Activated T-helper 9 cell treated with anti-CD3 and anti-CD28 coated beads, Interleukin-2, amount 50 U/mL, for 16 hours (primary cell): ENCODE measurements at regions not wholly inside any gene's neighbourhood (a gene's known extent, or its start where the extent isn't known, plus 50 kb on each side); places are given as distances from the start of the nearest gene placed in this dataset.

Source experiments
- DNase-seq: peaks from one replicate; pipeline ENCODE4 v3.0.0-alpha.2; 2020; ENCODE audit warnings: low read depth

DNA sequence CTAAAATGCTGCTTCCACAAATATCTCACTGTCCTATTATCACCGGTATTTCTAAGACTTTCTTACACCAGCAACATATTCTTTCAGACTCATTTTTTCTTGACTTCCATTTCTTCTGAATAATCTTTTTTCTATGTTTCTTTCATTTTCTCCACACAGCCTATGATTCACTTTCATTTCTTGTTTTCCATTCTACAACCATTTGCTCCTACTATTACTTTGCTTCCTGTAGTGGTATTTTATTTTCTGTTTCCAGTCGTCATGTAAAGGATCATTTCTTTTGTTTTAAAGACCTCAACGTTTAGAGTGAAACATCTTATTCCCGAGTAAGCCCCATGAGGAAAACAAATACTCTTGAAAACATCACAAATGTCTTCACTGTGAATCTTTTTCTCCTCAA is 182.2 kb upstream of the MDGA2 start:
- no peak for DNase-seq

- no peak for DNase-seq
These were observed 176.9 kb upstream of the MDGA2 start for GRCh38 chr14:47852278-47852677.

- no peak for DNase-seq
These were observed 170.6 kb upstream of the MDGA2 start for GRCh38 chr14:47846008-47846407.

DNA sequence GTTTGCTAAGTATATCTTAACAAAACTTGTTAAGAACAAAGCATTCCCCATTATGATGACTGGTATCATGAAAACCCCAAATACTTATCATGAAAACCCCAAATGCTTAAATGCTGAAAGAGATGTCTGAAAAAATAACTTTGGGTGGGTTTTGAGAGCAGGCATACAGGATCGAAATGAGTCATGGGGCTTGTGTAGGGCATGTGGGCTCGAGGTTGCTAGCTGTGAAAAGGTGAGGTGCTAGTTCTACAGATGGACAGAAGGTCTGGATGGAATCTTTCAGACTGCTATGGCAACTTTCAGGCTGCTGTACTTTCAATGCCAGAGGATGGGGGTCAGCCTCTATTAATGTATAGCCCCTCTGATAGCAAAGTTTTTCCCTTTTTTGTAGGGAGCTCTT is 167.8 kb upstream of the MDGA2 start:
- no peak for DNase-seq

- DNase-seq, result no peak
These were observed 157.6 kb upstream of the MDGA2 start for GRCh38 chr14:47833011-47833410.

DNA sequence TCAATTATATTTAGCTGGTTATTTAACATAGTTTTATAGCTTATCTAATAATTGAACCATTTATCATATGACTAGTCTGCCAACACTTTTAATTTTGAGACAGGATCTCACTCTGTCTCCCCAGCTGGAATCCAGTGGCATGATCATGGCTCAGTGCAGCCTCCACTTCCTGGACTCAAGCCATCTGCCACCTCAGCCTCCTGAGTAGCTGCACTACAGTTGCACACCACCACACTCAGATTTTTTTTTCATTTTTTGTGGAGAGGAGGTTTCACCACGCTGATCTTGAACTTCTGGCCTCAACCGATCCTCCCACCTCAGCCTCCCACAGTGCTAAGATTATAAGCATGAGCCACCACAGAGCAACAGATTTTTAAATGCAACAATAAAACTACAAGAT is 151.4 kb upstream of the MDGA2 start:
- DNase-seq, result no peak

- no peak for DNase-seq
These were observed 146.9 kb upstream of the MDGA2 start for GRCh38 chr14:47822326-47822725.

DNA sequence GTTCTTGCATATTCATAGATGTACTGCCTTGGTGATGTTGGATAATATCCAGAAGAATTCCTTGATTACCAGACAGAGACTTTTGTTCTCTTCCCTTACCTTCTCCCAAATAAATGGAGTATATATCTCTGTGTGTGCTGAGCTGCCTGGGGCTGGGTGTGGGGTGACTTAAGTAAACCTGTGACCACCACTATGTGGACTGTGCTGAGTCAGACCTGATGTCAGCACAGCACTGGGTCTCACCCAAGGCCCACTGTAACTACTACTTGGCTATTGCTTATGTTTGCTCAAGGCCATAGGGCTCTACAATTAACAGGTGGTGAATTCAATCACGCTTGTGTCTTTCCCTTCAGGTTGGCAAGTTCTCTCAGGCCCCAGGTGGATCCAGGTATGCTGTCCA is 145.7 kb upstream of the MDGA2 start:
- no peak for DNase-seq

DNA sequence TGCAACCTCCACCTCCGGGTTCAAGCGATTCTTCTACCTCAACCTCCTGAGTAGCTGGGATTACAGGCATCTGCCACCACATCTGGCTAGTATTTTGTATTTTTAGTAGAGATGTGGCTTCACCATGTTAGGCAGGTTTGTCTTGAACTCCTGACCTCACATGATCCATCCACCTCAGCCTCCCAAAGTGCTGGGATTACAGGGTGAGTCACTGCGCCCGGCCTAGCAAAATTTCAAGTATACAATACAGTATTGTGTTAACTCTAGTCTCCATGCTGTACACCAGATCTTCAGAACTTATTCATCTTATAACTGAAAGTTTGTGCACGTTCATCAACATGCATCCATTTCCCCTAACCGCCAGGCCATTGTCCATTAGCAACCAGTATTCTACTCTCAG is 115.1 kb upstream of the MDGA2 start:
- DNase-seq, result no peak

- DNase-seq, result no peak
These were observed 109.7 kb upstream of the MDGA2 start for GRCh38 chr14:47785058-47785457.

GRCh38 chr14:47778631-47779030 is 103.2 kb upstream of the MDGA2 start:
- no peak for DNase-seq

- DNase-seq, result no peak
These were observed 97.2 kb upstream of the MDGA2 start for GRCh38 chr14:47772652-47773051.

DNA sequence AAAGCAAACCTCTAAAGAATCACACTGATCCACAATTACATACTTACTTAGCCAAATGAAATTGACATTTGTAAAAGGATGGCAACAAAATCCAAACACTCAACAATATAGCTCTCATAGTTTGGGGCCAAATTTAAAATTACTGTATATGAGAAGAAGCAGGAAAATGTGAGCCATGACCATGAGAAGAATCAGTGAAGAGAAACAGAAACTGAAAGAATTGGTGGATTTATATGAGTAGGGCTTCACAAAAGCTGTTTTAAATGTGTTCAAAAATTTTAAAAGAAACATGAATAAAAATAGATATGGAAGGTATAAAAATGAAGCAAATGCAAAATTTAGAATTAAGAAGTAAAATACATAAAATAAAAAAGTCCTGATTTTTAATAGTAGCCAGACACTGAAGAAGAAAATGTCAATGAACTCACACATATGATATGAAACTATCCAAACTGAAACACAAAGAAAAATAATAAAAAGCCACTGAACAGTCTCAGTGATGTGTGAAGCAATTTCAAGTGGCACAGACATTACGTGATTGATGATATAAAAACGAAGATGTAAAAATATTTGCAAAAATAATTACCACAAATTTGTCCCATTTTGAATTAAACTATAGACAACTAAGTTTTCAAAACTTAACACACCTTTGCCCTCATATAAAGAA is 87.9 kb upstream of the MDGA2 start:
- no peak for DNase-seq

GRCh38 chr14:47746986-47747385 is 71.6 kb upstream of the MDGA2 start:
- DNase-seq, result no peak

GRCh38 chr14:47744155-47744554 is 68.8 kb upstream of the MDGA2 start:
- no peak for DNase-seq

GRCh38 chr14:47739541-47739940 is 64.1 kb upstream of the MDGA2 start:
- no peak for DNase-seq

GRCh38 chr14:47730296-47730695 is 54.9 kb upstream of the MDGA2 start:
- DNase-seq, result no peak
